H54 (cell line): ENCODE measurements at regions not wholly inside any gene's neighbourhood (a gene's known extent, or its start where the extent isn't known, plus 50 kb on each side); places are given as distances from the start of the nearest gene placed in this dataset.

Source experiments
- DNase-seq: peaks from one replicate; pipeline ENCODE4 v3.0.0; 2011; ENCODE audit warnings: low spot score, mixed read lengths; ENCODE audit not compliant: insufficient read length
- FAIRE-seq: peaks from 3 replicates; lab custom pipeline; 2011; peaks lifted over from hg19 to GRCh38; lab: Jason Lieb, UNC
- POLR2A ChIP-seq: IDR thresholded peaks from 2 replicates; pipeline ENCODE4 v1.6.1; 2011; ENCODE audit warnings: low read depth, mild to moderate bottlenecking, low read length

DNA sequence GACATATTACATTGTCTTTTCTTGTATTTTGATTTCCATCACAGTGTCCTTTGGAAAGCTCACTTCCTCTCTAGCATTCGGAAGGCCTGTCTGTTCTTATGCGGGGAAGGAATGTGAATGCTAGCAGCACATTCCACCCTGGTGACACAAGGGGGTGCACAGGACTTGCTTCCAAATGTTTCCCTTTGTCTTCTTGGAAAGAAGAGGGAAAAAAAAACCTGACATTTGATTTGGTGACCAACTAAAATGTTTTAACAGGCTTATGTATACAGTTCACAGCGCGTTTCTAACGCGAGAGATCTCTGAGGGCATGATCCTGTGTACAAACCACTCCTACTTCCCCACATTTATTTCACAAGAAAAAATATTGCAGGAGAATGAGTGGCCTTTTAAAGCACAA lies 107.6 kb upstream of the FXR1 start:
- no peak for DNase-seq
- peak; percentile 52 for FAIRE-seq
- TF ChIP-seq POLR2A, result no peak

DNA sequence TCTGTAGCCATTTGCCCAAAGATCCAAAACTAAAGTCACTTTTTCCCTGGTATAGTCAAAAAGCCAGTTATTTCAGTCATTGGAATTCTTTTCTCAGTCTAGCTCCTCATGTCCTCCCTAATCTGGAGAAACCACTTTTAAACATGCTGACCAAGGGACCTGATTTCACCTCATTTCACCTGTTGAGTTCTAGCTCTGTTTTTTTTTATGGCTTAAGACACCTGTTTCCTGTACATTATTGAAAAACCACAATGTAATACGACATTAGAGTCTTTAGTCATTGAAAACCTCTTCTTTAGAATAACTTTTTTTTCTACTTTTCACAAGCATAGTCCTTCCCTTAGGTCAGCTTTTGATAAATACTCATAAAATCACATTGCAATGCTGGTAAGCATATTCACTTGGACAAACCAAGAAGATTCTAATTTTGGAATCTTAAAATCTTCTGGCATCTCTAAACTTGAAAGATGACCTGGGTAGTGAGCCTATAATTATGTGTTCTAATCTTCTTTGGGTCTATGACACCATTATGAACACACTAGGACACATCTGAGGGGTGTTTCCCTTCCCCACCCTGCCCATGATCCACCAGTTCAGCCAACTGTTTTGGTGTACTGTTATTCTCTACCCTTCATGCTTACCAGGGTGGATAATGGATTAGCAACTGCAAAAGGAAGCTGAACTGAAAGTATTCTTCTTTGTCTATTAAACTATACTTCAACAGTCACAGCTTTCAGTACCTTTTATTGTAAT lies 103.5 kb upstream of the FXR1 start:
- TF ChIP-seq POLR2A, result no peak
- DNase-seq (no peak), FAIRE-seq (no peak)

DNA sequence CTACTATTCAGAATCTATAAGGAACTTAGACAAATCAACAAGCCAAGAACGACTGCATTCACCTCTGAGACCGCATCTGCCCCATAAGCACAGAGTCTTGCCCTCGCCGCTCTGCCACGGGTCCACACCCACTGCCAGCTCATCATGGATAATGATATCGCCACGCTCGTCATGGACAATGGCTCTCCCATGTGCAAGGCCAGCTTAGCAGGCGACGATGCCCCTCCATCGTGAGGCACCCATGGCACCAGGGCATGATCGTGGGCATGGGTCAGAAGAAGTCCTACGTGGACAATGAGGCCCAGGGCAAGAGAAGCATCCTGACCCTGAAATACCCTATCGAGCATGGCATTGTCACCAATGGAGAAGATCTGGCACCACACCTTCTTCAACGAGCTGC lies 92.1 kb upstream of the FXR1 start:
- DNase-seq (no peak), FAIRE-seq (no peak)
- no peak for TF ChIP-seq POLR2A

DNA sequence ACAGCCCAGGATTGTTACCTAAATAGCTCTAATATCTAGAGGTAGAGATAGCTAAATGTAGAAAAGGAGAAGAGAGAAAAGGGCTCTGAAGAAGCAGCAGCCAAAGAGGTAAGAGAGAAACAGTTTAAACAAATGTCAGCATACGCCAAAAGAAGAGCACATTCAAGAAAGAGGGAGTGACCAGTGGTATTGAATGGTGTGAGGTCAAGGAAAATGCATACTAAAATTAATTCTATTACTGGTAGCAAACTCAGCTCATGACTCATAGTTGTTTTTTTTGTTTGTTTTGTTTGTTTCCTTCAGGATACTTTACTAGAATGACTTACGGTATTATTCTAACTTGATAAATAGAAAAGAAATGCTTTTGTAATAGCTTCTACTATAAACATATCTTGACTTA lies 86.5 kb upstream of the FXR1 start:
- DNase-seq, result no peak
- FAIRE-seq, result no peak
- no peak for TF ChIP-seq POLR2A

DNA sequence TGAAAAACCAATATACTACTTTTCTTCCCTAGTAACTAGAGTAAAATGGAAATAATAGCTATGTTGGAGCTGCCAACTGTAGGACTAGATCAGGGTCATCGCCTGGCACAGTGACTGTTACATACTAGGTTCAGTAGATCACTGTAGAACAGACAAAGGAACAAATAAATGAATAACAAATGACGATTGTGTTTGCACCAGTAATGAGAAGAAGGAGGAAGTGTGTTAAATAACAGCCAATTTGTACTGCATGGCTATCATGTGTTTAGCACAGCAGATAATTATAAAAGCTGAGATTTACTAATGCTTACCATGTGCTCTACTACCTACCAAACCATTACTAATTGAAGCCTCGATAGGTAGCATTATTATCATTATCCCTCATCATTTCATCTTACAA lies 85.3 kb upstream of the FXR1 start:
- FAIRE-seq, result no peak
- DNase-seq, result no peak
- TF ChIP-seq POLR2A, result no peak

DNA sequence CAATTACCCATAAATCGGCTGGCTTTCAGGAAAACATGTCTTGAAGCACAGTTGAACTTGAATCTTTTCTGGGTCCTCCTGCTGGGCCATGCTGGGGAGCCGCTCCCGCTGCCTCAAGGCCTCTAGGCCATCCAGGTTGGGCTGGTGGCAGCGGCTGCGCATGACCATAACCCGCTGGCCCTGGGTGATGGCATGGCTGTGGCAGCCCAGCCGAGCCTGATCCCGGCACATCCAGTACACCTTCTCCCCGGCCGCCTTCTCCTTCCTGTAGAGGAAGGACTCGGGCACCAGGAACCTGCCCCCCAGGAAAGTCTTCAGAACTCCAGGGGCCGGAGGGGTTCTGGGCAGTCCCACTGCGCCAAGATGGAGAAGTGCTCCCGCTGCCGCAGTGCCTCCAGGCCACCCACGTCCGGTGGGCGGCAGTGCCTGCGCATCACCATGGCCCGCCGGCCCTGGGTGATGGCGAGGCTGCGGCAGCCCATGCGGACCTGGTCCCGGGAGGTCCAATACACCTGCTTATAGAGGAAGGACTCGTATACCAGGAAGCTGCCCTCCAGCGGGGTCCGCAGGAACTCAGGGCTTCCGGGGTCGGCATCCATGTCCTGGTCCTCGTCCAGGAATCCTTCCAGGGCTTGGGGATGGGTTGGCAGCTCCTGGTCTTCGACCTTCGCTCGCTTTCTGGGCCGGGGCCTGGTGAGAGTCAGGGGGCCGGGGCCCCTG lies 84.3 kb upstream of the FXR1 start:
- FAIRE-seq (no peak), DNase-seq (no peak)
- no peak for TF ChIP-seq POLR2A

DNA sequence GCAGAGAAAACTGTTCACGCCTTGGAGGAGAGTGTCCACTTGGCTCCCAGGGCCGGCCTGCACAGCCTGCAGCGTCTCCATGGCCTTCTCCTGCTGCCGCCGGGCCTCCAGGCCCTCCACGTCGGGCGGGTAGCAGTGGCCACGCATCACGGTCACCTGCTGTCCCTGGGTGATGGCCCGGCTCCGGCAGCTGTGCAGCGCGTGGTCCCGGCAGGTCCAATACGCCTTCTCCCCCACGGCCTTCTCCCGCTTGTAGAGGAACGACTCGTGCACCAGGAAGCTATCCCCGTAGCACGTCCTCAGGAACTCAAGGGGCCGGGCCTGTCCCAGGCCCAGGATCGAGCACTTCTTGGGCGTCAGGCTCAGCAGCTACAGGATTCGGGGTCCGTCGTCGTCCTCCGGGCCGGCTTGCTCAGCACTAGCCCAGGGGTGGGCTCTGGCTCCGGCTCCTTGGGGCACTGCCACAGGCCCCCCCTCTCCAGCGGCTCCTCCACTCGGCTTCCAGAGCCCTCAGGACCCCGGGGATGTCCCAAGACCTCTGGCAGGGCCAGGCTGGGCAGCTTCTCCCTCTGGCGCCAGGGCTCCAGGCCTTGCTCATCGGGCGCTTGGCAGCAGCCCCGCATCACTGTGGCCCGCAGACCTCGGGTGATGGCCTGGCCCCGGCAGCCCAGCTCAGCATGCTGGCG lies 83.6 kb upstream of the FXR1 start:
- no peak for FAIRE-seq
- TF ChIP-seq POLR2A, result no peak
- no peak for DNase-seq

DNA sequence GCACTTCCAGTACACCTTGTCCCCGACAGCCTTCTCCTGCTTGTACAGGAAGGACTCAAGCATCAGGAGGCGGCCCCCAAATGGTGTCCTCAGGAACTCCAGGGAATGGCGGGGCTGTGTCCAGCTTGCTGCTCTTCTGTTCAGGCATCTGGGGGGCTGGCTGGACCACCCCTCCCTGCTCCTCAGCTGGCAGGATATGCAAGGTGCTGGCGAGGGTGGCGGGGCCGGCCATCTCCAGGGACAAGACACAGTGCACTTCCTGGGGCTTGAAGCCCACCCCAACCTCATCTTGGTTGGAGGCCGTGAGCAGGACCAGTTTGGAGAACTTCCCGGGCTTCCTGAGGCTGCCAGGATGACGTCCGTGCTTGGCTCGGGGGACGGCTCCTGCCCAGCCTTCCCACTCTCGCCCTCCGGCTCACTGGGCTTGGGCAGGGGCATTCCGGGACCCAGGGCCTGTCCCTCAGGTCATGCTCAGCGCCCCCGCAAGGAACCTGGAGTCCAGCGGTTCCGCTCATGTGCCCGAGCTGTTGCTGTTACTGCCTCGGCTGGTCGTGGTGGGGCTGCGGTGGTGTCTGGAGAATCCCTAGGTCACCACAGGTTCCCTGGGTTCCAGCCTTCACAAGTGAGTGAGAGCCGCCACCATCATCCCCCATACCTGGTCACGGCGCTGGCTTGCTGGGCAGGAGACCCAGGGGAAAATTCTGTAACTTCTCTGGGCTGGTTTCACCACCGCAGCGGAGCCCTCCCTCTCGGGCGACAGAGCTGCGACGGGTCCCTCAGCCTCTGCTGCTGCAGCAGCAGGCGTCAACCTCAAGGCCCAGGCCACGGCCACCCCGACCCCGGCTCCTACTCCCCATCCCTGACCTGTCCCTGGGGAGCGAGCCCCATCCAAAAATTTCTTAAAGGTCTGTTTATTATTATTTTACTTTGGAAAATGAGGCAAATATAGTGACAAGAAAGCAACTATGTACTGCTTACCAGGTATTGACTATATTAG lies 82.8 kb upstream of the FXR1 start:
- TF ChIP-seq POLR2A, result no peak
- FAIRE-seq, result no peak
- no peak for DNase-seq

DNA sequence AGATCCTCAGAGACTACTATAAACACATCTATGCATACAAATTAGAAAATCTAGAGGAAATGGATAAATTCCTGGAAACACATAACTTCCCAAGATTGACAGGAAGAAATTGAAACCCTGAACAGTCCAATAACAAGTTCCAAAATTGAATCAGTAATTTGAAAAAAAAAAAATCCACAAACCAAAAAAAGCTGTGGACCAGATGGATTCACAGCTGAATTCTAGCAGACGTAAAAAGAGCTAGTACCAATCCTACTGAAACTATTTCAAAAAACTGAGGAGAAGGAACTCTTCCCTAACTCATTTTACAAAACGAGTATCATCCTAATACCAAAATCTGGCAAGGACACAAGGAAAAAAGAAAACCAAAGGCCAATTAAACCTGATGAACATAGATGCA lies 77.0 kb upstream of the FXR1 start:
- no peak for FAIRE-seq

DNA sequence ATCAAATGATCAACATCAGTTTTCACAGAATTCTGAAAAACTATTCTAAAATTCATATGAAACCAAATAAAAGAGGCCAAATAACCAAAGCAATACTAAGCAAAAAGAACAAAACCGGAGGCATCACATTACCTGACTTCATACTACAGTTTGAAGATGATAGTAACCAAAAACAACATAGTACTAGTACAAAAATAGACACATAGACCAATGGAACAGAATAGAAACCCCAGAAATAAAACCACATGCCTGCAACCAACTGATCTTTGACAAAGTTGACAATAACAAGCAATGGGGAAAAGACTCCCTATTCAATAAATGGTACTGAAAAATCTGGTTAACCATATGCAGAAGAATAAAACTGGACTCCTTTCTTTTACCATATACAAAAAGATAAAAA lies 75.7 kb upstream of the FXR1 start:
- TF ChIP-seq POLR2A, result no peak
- DNase-seq, result no peak
- no peak for FAIRE-seq

More for the DNA sequence above, 77.0 kb upstream of the FXR1 start:
- TF ChIP-seq POLR2A, result no peak
- DNase-seq, result no peak

DNA sequence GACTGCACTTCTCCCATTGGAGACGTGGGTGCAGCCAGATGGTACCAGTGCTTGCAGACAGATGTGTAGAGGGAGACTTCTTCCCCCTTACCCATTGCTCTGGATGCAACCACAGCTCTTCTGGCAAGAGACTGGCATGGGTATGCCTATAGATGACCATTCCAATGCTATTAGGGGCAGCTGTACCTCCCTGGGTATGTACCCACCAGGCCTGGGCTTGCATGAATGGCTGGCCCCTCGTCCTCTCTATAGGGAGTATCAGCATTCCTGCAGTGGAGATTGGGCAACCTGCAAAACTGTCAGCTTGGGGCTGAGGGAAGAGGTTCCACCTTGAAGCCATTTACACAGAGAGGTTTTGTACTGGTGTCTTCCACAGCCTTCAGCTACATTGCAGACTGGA lies 57.6 kb upstream of the FXR1 start:
- DNase-seq (no peak), FAIRE-seq (no peak)
- no peak for TF ChIP-seq POLR2A

DNA sequence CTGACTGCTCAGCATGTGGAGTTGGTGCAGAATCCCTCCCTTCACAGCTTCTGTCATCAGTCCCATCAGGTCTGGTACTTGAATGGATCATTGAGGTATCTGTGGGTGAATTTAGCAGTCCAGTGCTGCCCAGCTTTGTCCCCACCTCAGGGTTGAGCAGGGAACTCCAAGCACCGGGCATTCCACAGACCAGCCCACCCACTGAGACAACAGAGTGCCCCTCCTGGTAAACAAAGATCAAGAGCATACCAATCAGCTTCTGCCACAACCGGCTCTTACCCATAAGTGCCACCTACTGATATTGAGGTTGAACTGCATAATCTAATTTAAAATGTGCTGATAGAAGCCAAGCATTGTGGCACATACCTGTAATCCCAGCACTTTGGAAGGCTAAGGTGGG lies 57.1 kb upstream of the FXR1 start:
- DNase-seq (no peak), FAIRE-seq (peak; percentile 73)
- TF ChIP-seq POLR2A, result no peak

DNA sequence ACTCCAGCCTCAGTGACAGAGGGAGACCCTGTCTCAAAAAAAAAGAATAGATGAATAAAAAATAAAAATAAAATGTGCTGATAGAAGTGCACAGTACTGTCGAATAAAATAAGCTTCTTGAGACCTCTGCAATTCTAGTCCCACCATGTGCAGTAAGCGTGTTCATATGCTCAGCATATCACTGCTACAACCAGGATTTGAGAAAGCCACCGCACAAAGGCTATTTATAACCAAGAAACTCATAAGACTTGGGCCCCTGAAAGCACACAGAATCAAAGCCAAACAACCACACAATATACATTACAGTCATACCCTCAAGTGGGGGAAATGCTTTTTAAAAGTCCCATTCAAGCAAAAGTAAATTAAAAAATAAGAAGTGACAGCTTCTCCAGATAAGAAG lies 56.5 kb upstream of the FXR1 start:
- no peak for TF ChIP-seq POLR2A
- FAIRE-seq (no peak), DNase-seq (no peak)
